Transverse colon (tissue), 4 donors: ENCODE measurements at regions not wholly inside any gene's neighbourhood (a gene's known extent, or its start where the extent isn't known, plus 50 kb on each side); places are given as distances from the start of the nearest gene placed in this dataset.

ENCODE experiments used
- DNase-seq: peaks from one replicate; pipeline ENCODE4 v3.0.0-alpha.2; 2019
- H3K27ac ChIP-seq, 4 donors: fragments of 200-600 bp; sonication (generic); 2 replicates each; pipeline ENCODE4 v1.5.1; 2016 to 2018; ENCODE audit warnings: inconsistent platforms in 4 of 4
- H3K27me3 ChIP-seq: fragments of 200-600 bp; sonication (generic); 2 replicates; pipeline ENCODE4 v1.5.1; 2017; ENCODE audit warnings: inconsistent platforms
- H3K36me3 ChIP-seq, 4 donors: fragments of 200-600 bp; sonication (generic); 2 replicates each; pipeline ENCODE4 v1.5.1; 2017 to 2019; ENCODE audit warnings: inconsistent platforms in 4 of 4
- H3K4me1 ChIP-seq, 4 donors: fragments of 200-600 bp; sonication (generic); 2 replicates each; pipeline ENCODE4 v1.5.1; 2017 to 2020; ENCODE audit warnings: inconsistent platforms in 4 of 4
- H3K4me3 ChIP-seq, 4 donors: fragments of 200-600 bp; sonication (generic); 1 replicate in 1 of 4; 2 replicates in 3 of 4; pipeline versions ENCODE4 v1.5.1 to v1.6.1; 2017 to 2019; ENCODE audit warnings: inconsistent platforms in 4 of 4
- H3K9me3 ChIP-seq, 2 donors: fragments of 200-600 bp; sonication (generic); 2 replicates each; pipeline ENCODE4 v1.5.1; 2017 to 2019; ENCODE audit warnings: inconsistent platforms in 2 of 2
- EP300 ChIP-seq: sonication (generic); formaldehyde crosslinking; IDR thresholded peaks from one replicate; pipeline ENCODE4 v1.6.1; 2017; ENCODE audit warnings: antibody characterized with exemption, low read depth
- POLR2A ChIP-seq: fragments of 450-650 bp; IDR thresholded peaks from one replicate; pipeline ENCODE4 v1.6.1; 2016; ENCODE audit warnings: antibody characterized with exemption, mild to moderate bottlenecking, moderate library complexity
- POLR2AphosphoS5 ChIP-seq, 3 donors: sonication (generic); formaldehyde crosslinking; IDR thresholded peaks; one replicate each; pipeline ENCODE4 v1.6.1; 2016; ENCODE audit warnings: antibody characterized with exemption in 3 of 3
- WGBS, 2 donors: methylation state at CpG; one replicate each; pipeline ENCODE4 v1.1.5; 2018; ENCODE audit warnings: low coverage in 1 of 2; 5-methylcytosine and 5-hydroxymethylcytosine counted together
- in situ Hi-C, 4 donors: fragments of 200-750 bp; cut with MboI; loops; one replicate each; pipeline versions ENCODE4 v1.15.0 to v1.15.1; 2017; ENCODE audit warnings: low sequenced_read_pairs in 3 of 4, low pct_ligation_motif_present in 1 of 4, low pct_unique_long_range_greater_than_20kb in 1 of 4
- intact Hi-C: fragments of 100-400 bp; cut with DNase I; formaldehyde crosslinking; loops from one replicate; pipeline ENCODE4 v1.15.1; 2023; ENCODE audit warnings: low total_unique reads
- TF ChIP-seq, protein P1 (sequence below), 5 experiments: fragments of 200-600 bp in 3 of 5; fragments of 450-650 bp in 2 of 5; sonication (generic) in 3 of 5; IDR thresholded peaks; 1 replicate in 2 of 5; 2 replicates in 3 of 5; pipeline ENCODE4 v1.5.1; 2016 to 2017; ENCODE audit warnings: antibody characterized with exemption in 5 of 5, inconsistent platforms in 3 of 5, mild to moderate bottlenecking in 2 of 5, moderate library complexity in 1 of 5

DNA sequence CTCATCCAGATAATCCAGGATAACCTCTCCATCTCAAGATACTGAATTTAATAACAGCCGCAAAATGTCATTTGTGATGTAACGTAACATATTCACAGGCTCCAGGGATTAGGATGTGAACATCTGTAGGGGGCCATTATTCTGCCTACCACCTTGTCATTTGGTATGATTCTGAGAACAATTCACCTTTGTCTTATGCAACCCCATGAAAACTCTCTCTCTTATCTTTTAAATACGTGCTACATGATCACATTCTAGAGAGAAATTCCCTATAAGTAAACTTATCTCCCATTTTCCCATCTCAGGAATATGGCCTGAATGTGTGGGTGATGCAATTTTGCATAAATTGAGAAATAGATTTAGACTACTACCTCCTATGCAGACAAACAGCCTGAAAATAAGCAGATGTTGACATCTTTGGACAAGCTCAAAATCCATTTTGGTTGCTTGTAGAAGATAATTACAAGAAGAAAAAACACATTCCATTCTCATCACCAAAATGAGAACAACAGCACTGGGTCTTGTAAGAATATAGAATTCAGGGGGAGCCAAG, 255.4 kb upstream of the STXBP5 start:
- in situ Hi-C loops (no loop called here), intact Hi-C loops (no loop called here)
- no peak overlapping the region for H3K27ac ChIP-seq
- WGBS, 2 donors: 91 to 96% methylated on average over 3 of the region's 3 CpGs
- H3K4me3 ChIP-seq: no peak overlapping the region
- H3K4me1 ChIP-seq: peaks cover 0 to 3% (median 0%) of the 10 kb centered on the region in 4 donors
- no peaks in the 10 kb centered on the region for H3K36me3 ChIP-seq
- no peaks in the 10 kb centered on the region for H3K27me3 ChIP-seq
- TF ChIP-seq, protein P1, sequence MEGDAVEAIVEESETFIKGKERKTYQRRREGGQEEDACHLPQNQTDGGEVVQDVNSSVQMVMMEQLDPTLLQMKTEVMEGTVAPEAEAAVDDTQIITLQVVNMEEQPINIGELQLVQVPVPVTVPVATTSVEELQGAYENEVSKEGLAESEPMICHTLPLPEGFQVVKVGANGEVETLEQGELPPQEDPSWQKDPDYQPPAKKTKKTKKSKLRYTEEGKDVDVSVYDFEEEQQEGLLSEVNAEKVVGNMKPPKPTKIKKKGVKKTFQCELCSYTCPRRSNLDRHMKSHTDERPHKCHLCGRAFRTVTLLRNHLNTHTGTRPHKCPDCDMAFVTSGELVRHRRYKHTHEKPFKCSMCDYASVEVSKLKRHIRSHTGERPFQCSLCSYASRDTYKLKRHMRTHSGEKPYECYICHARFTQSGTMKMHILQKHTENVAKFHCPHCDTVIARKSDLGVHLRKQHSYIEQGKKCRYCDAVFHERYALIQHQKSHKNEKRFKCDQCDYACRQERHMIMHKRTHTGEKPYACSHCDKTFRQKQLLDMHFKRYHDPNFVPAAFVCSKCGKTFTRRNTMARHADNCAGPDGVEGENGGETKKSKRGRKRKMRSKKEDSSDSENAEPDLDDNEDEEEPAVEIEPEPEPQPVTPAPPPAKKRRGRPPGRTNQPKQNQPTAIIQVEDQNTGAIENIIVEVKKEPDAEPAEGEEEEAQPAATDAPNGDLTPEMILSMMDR (IDR thresholded peaks at IDR 0.05): no peak
- TF ChIP-seq POLR2A: no peak
- TF ChIP-seq EP300: no peak
- TF ChIP-seq POLR2AphosphoS5 (IDR thresholded peaks at IDR 0.05): no peak
- H3K9me3 ChIP-seq: no peaks in the 10 kb centered on the region
- DNase-seq: no peak

DNA sequence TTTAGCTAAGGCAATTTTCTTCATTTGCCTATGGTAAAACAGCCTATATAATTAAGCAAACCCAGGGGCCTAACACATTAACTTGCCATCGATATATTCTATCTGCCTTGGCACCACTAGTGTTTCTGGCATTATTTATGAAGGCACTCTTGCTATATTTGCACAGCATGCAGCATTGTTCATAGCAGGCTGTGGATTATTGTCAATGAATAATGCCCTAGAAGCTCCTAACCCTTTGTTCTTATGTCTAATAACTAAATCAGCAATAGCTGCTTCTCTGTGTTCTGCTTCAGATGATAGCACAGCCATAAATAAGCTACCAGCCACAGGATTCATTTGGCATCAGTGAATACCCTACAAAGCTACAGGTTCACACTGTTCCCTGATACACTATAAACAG, 254.8 kb upstream of the STXBP5 start:
- H3K4me3 ChIP-seq: no peak overlapping the region
- TF ChIP-seq POLR2A: no peak
- TF ChIP-seq, protein P1 (IDR thresholded peaks at IDR 0.05): no peak
- TF ChIP-seq POLR2AphosphoS5 (IDR thresholded peaks at IDR 0.05): no peak
- TF ChIP-seq EP300: no peak
- WGBS, 2 donors: 54 to 81% methylated on average over 1 of the region's 1 CpG

DNA sequence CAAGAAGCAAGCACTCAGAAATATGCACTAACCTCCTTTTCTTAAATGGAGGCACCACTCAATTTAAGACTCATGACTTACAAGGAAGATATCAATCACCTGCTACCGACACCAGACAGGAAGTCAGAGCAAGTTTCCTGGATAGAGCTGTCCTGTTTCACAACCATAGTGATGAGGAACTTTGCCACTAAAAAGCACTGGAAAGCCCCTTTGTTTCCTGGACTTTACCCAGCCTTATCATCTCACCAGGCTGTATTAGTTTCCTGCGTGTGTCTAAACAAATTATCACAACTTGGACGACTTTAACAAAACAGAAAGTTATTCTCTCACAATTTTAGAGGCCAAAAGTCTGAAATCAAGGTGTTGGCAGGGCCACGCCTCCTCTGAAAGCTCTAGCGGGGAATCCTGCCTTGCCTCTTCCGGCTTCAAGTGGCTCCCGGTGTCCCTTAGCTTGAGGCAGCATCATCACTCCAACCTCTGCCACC, 253.8 kb upstream of the STXBP5 start:
- intact Hi-C loops (no loop called here), in situ Hi-C loops (no loop called here)
- Histone ChIP-seq H3K27me3 (no peaks in the 10 kb centered on the region), H3K4me3 (no peak overlapping the region), H3K36me3 (no peaks in the 10 kb centered on the region), H3K4me1 (peaks cover 0 to 3% (median 0%) of the 10 kb centered on the region in 4 donors), H3K9me3 (no peaks in the 10 kb centered on the region), H3K27ac (no peak overlapping the region)
- WGBS, 2 donors: 37 to 39% methylated on average over 4 to 7 of the region's 7 CpGs
- TF ChIP-seq POLR2AphosphoS5 (IDR thresholded peaks at IDR 0.05) (no peak), EP300 (no peak), POLR2A (no peak)
- TF ChIP-seq, protein P1 (IDR thresholded peaks at IDR 0.05): no peak
- DNase-seq: peak; percentile 7

More for the DNA sequence above, 254.8 kb upstream of the STXBP5 start:
- H3K27me3 ChIP-seq: no peaks in the 10 kb centered on the region
- no peaks in the 10 kb centered on the region for H3K9me3 ChIP-seq
- intact Hi-C loops (no loop called here), in situ Hi-C loops (no loop called here)
- peaks cover 0 to 3% (median 0%) of the 10 kb centered on the region in 4 donors for H3K4me1 ChIP-seq
- no peak overlapping the region for H3K27ac ChIP-seq
- DNase-seq: no peak
- no peaks in the 10 kb centered on the region for H3K36me3 ChIP-seq

DNA sequence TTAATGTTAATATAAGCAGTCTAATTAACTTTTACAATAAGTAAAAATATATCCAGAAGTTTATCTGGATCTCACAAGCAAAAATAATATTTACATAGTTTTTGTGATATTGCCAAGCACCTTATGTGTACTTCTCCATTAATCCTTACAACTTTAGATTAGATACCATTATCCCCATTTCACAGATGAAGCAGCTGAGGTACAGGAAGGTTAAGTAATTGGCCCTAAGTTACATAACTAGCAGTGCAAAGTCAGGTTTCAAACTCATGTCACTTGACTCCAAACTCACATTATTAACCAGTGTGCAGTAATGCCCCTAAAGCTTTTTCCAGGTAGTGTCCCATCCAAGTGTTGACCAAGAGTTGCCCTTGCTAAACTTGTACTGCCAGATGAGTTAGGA, 248.6 kb upstream of the STXBP5 start:
- no peaks in the 10 kb centered on the region for H3K36me3 ChIP-seq
- peaks cover 0 to 3% (median 0%) of the 10 kb centered on the region in 4 donors for H3K4me1 ChIP-seq
- H3K27me3 ChIP-seq: no peaks in the 10 kb centered on the region
- no peaks in the 10 kb centered on the region for H3K9me3 ChIP-seq
- in situ Hi-C loops (no loop called here), intact Hi-C loops (no loop called here)
- no peak overlapping the region for H3K27ac ChIP-seq
- H3K4me3 ChIP-seq: no peak overlapping the region
- no peak for DNase-seq
- TF ChIP-seq EP300 (no peak), POLR2A (no peak)
- TF ChIP-seq, protein P1 (IDR thresholded peaks at IDR 0.05): no peak
